GM18502 (cell line): ENCODE measurements at regions not wholly inside any gene's neighbourhood (a gene's known extent, or its start where the extent isn't known, plus 50 kb on each side); places are given as distances from the start of the nearest gene placed in this dataset.
"Not testable (repeated sequence)": the region's sequence is repeated elsewhere in the genome, so short reads cannot be mapped to it uniquely, and the experiment has no call there.

Experiments used
- ATAC-seq: cut with Tn5 transposase; IDR thresholded peaks from one replicate; pipeline ENCODE4 v1.9.1; 2021; ENCODE audit warnings: mild to moderate bottlenecking; ENCODE audit not compliant: unreplicated experiment, poor library complexity

DNA sequence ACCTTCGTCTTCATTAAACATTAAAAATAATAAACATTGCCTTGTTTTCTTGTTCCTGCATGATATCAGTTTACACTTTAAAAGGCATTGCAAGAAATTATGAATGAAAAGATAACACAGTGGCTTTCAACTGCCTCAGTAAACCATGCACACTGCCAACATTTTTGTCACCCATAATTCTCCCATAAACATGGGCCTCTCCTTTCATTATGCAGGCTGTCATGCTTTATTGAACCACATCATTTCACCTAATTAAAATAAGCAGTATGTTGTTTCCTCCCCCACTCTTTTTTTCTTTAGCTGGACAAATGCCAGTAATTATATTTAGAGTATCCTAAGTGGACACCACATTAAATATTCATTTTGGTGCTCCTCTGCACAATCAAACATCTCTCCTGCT lies 1566.5 kb upstream of the SLC10A2 start:
- no peak for ATAC-seq

DNA sequence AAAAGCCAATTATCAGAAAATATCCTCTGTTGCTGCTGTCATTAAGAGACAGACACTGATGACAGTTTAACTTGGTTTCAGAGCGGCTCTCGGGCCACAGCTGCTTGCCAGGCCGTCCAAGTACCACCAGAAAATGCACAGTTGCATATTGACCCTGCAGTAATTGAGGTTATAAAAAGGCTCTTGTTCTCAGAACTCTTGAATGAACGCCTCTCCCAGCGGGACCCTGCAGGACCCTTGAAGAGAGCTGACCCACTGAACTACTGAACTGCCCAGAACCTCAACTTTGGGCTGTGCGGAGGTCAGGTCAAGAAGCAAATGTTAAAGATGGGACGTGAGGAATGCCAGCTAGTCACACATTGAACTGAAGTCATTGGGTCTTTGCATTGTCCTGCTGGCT lies 1559.0 kb upstream of the SLC10A2 start:
- ATAC-seq, result no peak

- peak; percentile 65 for ATAC-seq
Measured at GRCh38 chr13:104616990-104617389, 1550.8 kb upstream of the SLC10A2 start.

GRCh38 chr13:104614361-104615145 lies 1548.3 kb upstream of the SLC10A2 start:
- no peak for ATAC-seq

- no peak for ATAC-seq
Measured at GRCh38 chr13:104608331-104608730, 1542.1 kb upstream of the SLC10A2 start.

GRCh38 chr13:104605435-104605834 lies 1539.2 kb upstream of the SLC10A2 start:
- not testable (repeated sequence) for ATAC-seq

- no peak for ATAC-seq
Measured at GRCh38 chr13:104597546-104598180, 1531.4 kb upstream of the SLC10A2 start.

- no peak for ATAC-seq
Measured at GRCh38 chr13:104595511-104595910, 1529.3 kb upstream of the SLC10A2 start.

- ATAC-seq, result no peak
Measured at GRCh38 chr13:104594806-104595205, 1528.6 kb upstream of the SLC10A2 start.

DNA sequence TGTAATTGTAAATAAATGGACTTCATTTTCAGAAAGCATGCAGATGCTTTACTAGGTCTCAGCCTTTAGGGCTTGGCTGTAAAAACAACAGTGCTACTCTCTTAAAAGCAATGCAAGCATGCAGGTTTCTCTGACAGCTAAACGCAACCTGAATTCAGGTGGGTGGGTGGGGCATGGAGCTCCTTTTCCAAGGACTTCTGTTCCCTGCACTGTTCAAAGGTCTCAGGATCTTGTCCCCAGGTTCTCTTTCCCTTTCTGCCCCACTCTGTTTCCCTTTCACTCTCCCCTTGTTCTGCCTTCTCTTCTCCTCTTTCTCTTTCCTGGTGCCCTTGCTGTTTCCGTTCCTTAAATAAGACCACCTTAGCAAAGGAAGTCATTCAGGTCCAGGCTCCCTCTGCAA lies 1527.5 kb upstream of the SLC10A2 start:
- no peak for ATAC-seq

DNA sequence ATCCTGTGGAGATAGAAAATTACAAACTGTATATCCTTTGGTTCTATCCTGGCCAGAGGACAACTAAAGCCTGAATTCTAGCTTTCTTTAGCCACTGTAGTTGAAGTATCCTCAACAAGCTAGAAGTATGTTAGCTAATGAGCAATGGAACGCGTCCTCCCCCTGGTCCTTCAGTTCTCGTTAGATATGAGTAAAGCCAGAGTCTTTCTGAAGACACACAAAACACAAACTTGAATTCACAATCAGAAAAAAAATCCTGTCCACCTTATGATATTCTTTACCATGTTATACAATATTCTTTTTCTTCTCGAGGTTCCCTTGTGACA lies 1527.0 kb upstream of the SLC10A2 start:
- ATAC-seq, result no peak

GRCh38 chr13:104592545-104593250 lies 1526.5 kb upstream of the SLC10A2 start:
- ATAC-seq, result no peak

GRCh38 chr13:104592127-104592526 lies 1525.9 kb upstream of the SLC10A2 start:
- ATAC-seq, result no peak

DNA sequence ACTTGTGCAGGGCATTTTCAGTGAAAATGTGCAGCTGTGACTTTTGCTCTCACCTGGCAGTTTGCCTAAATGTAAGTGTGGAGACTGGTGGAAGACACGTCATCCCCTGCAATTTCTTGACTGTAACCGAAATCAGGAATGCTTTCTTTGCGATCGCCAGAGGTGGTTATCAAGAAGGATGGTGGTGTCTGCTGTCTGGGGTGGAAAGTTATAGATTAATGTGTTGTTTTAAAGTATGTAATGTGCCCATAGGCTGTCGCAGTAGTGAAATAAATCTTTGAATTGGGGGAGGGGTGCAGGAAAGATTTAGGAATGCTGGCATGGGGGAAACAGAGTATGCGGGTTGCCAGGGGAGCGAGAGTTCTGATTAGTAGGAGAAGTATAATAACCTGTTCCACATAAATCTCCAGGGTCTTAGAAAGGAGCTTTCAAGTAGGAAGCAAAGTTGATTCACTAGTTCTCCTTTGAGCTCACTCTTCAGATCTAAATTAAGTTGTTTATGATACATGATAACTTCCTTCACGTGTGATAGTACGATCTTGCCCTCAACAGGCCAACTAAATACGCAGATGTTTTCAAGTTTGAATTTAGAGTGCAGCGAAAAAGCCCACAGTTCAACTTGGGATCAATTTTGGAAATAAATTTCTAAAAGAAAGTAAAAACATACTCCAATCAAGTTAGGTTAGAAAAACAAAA lies 1520.0 kb upstream of the SLC10A2 start:
- ATAC-seq, result no peak

GRCh38 chr13:104584481-104584880 lies 1518.3 kb upstream of the SLC10A2 start:
- no peak for ATAC-seq

DNA sequence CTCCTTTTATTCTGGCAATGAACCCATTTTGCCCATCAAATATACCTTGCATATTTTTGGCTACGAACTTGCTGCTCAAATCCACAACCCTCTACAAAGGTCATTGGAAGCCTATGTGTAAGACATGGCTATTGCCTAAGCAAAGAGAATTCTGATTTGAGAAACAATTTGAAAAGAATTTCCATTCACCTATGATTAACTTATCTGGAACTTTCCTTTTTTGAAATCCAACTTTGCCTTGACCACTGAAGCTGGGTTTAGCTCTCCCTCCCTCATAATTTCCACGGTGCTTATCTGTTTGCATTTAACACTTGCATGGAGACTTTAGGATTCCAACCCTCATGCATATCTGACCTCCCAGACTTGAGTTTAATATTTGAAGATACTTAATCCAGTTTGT lies 1514.7 kb upstream of the SLC10A2 start:
- no peak for ATAC-seq

- no peak for ATAC-seq
Measured at GRCh38 chr13:104577071-104577815, 1511.0 kb upstream of the SLC10A2 start.

DNA sequence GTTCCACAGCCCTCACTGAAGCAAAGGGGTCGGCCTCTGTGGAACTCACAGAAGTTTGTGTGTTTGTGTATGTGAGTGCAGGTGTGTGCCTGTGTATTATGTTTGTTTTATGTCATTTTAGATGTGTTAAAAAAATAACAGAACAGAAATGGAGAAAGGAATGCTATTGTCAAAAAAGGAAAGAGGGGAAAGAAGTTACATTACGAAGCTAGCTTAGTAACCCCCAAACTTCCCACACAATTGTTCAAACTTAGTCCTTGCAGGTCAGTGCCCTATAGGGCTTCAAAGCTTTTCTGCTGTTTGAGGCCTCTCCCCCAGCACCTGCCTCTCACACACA lies 1505.6 kb upstream of the SLC10A2 start:
- ATAC-seq, result no peak

DNA sequence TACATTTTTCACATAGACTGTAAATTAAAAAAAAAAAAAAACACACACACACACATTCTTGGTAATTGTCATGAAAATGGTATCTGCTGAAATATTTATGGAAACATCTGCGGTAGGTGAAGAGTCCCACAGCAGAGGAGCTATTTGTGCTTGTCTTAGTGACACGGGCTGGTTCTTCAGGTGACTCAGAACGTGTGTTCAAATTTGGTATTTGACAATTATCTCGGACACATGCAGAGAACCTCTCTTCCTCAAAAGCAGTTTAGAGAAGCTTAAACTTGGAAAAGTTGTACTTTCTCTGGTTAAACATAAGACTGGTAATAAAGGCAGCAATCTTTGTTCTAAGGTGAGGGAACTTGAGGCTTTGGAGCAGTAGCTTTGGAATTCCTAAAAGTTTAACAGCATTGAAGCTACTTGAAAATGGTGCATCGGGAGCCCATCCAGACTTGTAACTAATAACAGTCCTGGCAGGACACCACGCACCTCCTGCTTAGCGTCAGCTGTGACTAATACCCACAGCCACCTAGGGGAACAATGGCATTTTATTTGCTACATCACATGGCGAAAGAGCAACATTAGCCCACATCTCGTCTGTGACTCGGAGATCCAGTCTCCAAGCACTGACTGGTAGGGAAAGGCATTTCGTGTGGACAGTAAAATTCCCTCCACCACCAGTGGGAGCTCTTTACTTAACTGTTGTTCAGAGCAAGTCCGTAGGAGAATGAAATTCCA lies 1505.1 kb upstream of the SLC10A2 start:
- no peak for ATAC-seq

DNA sequence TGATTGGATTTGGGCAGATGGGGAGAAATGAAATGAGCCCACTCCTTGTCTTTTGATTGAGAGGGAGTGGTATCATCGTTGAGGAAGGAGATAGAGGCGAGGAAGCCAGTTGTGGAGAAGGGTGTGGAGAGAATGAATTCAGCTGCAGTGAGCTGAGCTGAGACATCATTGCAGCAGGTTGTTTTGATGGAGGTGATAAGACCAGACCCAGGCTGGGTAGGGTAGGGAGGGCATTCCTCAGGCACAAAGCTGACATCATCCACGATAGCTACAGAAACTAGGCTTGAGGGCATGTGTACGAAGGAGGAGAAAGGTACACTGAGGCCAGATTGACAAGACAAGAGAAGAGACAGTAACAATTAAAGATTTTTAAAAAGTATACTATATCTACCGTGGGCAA lies 1500.9 kb upstream of the SLC10A2 start:
- ATAC-seq, result no peak
